Prostate gland (tissue), 2 donors: ENCODE measurements at regions not wholly inside any gene's neighbourhood (a gene's known extent, or its start where the extent isn't known, plus 50 kb on each side); places are given as distances from the start of the nearest gene placed in this dataset.

Source experiments
- CTCF ChIP-seq, 4 experiments: fragments of 200-600 bp in 2 of 4; fragments of 450-650 bp in 2 of 4; sonication (generic) in 2 of 4; IDR thresholded peaks; 1 replicate in 3 of 4; 2 replicates in 1 of 4; pipeline ENCODE4 v1.5.1; 2016 to 2019; ENCODE audit warnings: antibody characterized with exemption in 4 of 4, mild to moderate bottlenecking in 2 of 4, moderate library complexity in 2 of 4
- POLR2A ChIP-seq: fragments of 450-650 bp; IDR thresholded peaks from one replicate; pipeline ENCODE4 v1.6.1; 2016; ENCODE audit warnings: antibody characterized with exemption, mild to moderate bottlenecking

DNA sequence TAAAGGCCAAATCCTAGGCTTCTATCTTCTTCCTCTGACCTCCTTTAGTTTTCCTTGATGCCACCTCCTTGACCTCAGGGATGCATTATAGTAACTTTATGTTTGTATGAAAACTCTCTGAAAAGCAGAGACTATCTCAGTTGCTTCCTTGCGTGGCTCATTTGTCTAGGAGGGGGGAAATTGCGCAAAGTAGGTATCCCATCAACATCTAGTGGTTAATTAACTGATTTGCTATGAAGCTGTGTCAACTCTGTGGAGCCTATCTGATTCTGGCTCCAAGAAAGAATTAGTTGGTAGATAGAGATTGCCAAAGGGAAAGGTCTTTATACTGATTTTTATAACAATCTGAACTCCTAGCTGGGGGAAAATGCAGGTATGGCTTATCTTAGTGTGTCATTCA, 82.1 kb upstream of the FRY start:
- TF ChIP-seq POLR2A (no peak), CTCF (IDR thresholded peaks at IDR 0.05) (no peak)
